Astrocyte (in vitro differentiated cells and primary cell): ENCODE measurements at regions not wholly inside any gene's neighbourhood (a gene's known extent, or its start where the extent isn't known, plus 50 kb on each side); places are given as distances from the start of the nearest gene placed in this dataset.

Experiments used
- DNase-seq: peaks from one replicate; pipeline ENCODE4 v3.0.0-alpha.2; 2010; ENCODE audit warnings: low read depth
- FAIRE-seq: peaks from 2 replicates; lab custom pipeline; 2011; peaks lifted over from hg19 to GRCh38; lab: Jason Lieb, UNC
- H2AFZ ChIP-seq: 2 replicates; pipeline ENCODE4 v1.6.0; 2012; ENCODE audit warnings: low read depth, low read length, inconsistent platforms
- H3K27ac ChIP-seq: 2 replicates; pipeline ENCODE4 v1.5.1; 2011; ENCODE audit warnings: low read depth, low read length, inconsistent platforms
- H3K27me3 ChIP-seq: 2 replicates; pipeline ENCODE4 v1.6.0; 2011; ENCODE audit warnings: low read length, inconsistent platforms; ENCODE audit not compliant: insufficient read depth
- H3K36me3 ChIP-seq: 2 replicates; pipeline ENCODE4 v1.5.1; 2011; ENCODE audit warnings: low read length, inconsistent platforms; ENCODE audit not compliant: insufficient read depth
- H3K4me1 ChIP-seq: 2 replicates; pipeline ENCODE4 v1.5.1; 2011; ENCODE audit warnings: low read length, inconsistent platforms; ENCODE audit not compliant: insufficient read depth
- H3K4me2 ChIP-seq: 2 replicates; pipeline ENCODE4 v1.6.0; 2012; ENCODE audit warnings: low read length, inconsistent platforms
- H3K4me3 ChIP-seq: 2 replicates; pipeline ENCODE4 v1.5.1; 2011; ENCODE audit warnings: low read depth, mild to moderate bottlenecking, low read length, inconsistent platforms; ENCODE audit not compliant: insufficient read depth
- H3K79me2 ChIP-seq: 2 replicates; pipeline ENCODE4 v1.6.0; 2012; ENCODE audit warnings: mild to moderate bottlenecking, low read length, inconsistent platforms; ENCODE audit not compliant: insufficient read depth
- H3K9ac ChIP-seq: 2 replicates; pipeline ENCODE4 v1.6.0; 2012; ENCODE audit warnings: mild to moderate bottlenecking, low read length, inconsistent platforms
- H3K9me3 ChIP-seq: 2 replicates; pipeline ENCODE4 v1.5.1; 2012; ENCODE audit warnings: low read depth, mild to moderate bottlenecking, low read length, inconsistent platforms; ENCODE audit not compliant: insufficient read depth
- H4K20me1 ChIP-seq: 2 replicates; pipeline ENCODE4 v1.6.0; 2012; ENCODE audit warnings: low read length, inconsistent platforms; ENCODE audit not compliant: insufficient read depth
- H3K27ac Mint-ChIP-seq: one replicate; pipeline ENCODE4 v1.8.0; 2021; ENCODE audit warnings: mild to moderate bottlenecking, mixed read lengths; ENCODE audit not compliant: unreplicated experiment
- H3K27me3 Mint-ChIP-seq: one replicate; pipeline ENCODE4 v1.8.0; 2021; ENCODE audit warnings: low read depth, mixed read lengths; ENCODE audit not compliant: unreplicated experiment
- H3K36me3 Mint-ChIP-seq: one replicate; pipeline ENCODE4 v1.8.0; 2021; ENCODE audit warnings: low read depth, mixed read lengths; ENCODE audit not compliant: unreplicated experiment
- H3K4me1 Mint-ChIP-seq: one replicate; pipeline ENCODE4 v1.8.0; 2021; ENCODE audit warnings: low read depth, mixed read lengths; ENCODE audit not compliant: unreplicated experiment
- H3K4me3 Mint-ChIP-seq: one replicate; pipeline ENCODE4 v1.8.0; 2021; ENCODE audit warnings: mild to moderate bottlenecking, moderate library complexity, mixed read lengths; ENCODE audit not compliant: unreplicated experiment
- H3K9me3 Mint-ChIP-seq: one replicate; pipeline ENCODE4 v1.8.0; 2021; ENCODE audit warnings: mild to moderate bottlenecking, mixed read lengths; ENCODE audit not compliant: unreplicated experiment
- EZH2 ChIP-seq: IDR thresholded peaks from 2 replicates; pipeline ENCODE4 v1.6.1; 2012; ENCODE audit warnings: mild to moderate bottlenecking, low read length, inconsistent platforms; ENCODE audit not compliant: insufficient read depth
- TF ChIP-seq, protein P1 (sequence below): IDR thresholded peaks from 2 replicates; pipeline ENCODE4 v1.5.1; 2011; ENCODE audit warnings: low read depth, mild to moderate bottlenecking, inconsistent platforms, low read length, moderate library complexity; ENCODE audit not compliant: insufficient read depth

DNA sequence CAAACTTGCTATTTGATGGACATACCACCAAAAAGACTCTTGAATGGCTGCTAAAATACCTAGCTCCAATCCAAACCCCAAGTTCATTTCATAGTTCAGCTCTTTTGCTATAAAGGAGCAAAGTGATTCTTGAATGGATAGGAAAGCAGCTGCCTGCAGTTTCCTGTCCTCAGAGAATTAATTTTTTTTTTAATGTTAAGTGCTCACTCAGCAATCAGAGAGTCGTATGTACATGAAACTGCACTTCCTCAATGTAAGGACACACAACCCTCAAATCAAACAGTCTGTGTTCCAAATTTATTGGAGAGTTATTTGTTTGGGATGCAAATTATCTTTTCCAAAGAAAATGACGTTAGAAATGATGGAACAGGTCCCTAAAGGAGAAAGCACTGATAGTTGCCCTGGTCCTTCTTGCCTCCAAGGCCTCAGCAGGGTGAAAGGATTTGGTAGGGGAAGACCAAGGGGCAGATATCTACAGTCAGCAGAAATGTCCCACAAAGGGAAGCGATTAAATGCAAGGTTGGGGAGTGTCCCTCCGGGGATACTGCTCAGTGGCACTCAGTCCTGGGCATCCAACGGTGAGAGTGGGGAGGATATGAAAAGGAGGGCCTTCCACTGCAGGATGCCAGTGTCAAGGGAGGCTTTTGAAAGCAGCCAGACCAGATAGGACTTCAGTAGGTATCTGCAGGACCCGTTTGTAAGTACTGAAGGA, 67.2 kb upstream of the RASGEF1B start:
- Mint-ChIP-seq H3K27ac (no peak overlapping the region), H3K36me3 (no peaks in the 10 kb centered on the region), H3K27me3 (no peaks in the 10 kb centered on the region), H3K4me3 (no peak overlapping the region), H3K9me3 (peaks cover 6% of the 10 kb centered on the region), H3K4me1 (peaks cover 4% of the 10 kb centered on the region)
- Histone ChIP-seq H2AFZ (no peak overlapping the region), H3K36me3 (no peaks in the 10 kb centered on the region), H3K79me2 (no peaks in the 10 kb centered on the region), H3K4me3 (no peak overlapping the region), H4K20me1 (no peaks in the 10 kb centered on the region), H3K27me3 (no peaks in the 10 kb centered on the region), H3K4me2 (no peak overlapping the region), H3K4me1 (no peaks in the 10 kb centered on the region), H3K27ac (no peak overlapping the region), H3K9ac (no peak overlapping the region), H3K9me3 (no peaks in the 10 kb centered on the region)
- TF ChIP-seq, protein P1, sequence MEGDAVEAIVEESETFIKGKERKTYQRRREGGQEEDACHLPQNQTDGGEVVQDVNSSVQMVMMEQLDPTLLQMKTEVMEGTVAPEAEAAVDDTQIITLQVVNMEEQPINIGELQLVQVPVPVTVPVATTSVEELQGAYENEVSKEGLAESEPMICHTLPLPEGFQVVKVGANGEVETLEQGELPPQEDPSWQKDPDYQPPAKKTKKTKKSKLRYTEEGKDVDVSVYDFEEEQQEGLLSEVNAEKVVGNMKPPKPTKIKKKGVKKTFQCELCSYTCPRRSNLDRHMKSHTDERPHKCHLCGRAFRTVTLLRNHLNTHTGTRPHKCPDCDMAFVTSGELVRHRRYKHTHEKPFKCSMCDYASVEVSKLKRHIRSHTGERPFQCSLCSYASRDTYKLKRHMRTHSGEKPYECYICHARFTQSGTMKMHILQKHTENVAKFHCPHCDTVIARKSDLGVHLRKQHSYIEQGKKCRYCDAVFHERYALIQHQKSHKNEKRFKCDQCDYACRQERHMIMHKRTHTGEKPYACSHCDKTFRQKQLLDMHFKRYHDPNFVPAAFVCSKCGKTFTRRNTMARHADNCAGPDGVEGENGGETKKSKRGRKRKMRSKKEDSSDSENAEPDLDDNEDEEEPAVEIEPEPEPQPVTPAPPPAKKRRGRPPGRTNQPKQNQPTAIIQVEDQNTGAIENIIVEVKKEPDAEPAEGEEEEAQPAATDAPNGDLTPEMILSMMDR: no peak
- no peak for TF ChIP-seq EZH2
- FAIRE-seq: no peak
- DNase-seq: no peak

DNA sequence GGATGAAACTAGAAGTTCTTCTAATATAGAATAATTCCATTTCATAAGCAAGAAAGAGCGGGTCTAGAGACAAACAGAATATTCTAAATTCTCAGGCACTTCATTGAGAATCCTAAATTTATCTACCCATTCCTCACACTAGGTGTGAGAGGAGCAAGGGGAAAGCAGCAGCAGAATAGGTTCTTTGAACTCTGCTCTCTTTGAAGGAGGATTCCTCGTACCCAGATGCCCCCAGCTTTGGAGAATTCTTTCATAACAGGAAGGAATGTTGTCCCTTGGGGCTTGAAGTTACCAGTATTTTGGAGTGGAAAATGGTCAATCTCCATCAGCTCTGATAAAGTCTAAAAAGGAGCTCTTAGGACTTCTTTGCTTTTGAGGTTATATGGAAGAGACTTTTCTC, 59.7 kb upstream of the RASGEF1B start:
- Mint-ChIP-seq H3K27me3 (peaks cover 2% of the 10 kb centered on the region), H3K4me1 (no peaks in the 10 kb centered on the region), H3K27ac (no peak overlapping the region), H3K9me3 (peaks cover 4% of the 10 kb centered on the region), H3K36me3 (no peaks in the 10 kb centered on the region), H3K4me3 (no peak overlapping the region)
- Histone ChIP-seq H3K79me2 (no peaks in the 10 kb centered on the region), H3K9ac (no peak overlapping the region), H3K36me3 (no peaks in the 10 kb centered on the region), H4K20me1 (no peaks in the 10 kb centered on the region), H3K9me3 (peaks cover 10% of the 10 kb centered on the region), H3K4me1 (no peaks in the 10 kb centered on the region), H3K4me3 (no peak overlapping the region), H3K27ac (no peak overlapping the region), H3K27me3 (no peaks in the 10 kb centered on the region), H3K4me2 (no peak overlapping the region), H2AFZ (no peak overlapping the region)
- TF ChIP-seq, protein P1: no peak
- TF ChIP-seq EZH2: no peak
- FAIRE-seq (no peak), DNase-seq (no peak)

DNA sequence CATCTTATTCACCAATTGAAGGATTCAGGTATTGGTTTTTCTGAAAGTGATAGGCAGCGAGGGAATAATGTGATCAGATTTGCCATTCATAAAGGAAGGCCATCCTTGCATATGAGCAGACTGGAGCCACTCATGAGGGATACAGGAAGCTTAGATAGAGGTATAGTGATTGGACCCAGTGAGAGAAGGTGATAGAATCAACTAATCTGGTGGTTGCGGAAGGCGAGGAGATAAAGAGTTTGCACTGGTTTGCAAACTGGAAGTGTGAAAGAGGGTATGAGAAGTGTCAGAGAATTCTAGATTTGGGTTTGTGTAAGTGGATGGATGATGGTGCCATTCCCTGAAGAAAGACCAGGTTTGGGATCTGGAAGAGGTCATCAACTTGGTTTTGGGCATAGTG, 57.3 kb upstream of the RASGEF1B start:
- no peaks in the 10 kb centered on the region for H3K36me3 Mint-ChIP-seq
- no peak overlapping the region for H3K27ac Mint-ChIP-seq
- no peak overlapping the region for H3K4me3 ChIP-seq
- H3K79me2 ChIP-seq: no peaks in the 10 kb centered on the region
- no peak overlapping the region for H3K4me3 Mint-ChIP-seq
- H2AFZ ChIP-seq: no peak overlapping the region
- DNase-seq (no peak), FAIRE-seq (no peak)
- H4K20me1 ChIP-seq: no peaks in the 10 kb centered on the region
- H3K27me3 ChIP-seq: no peaks in the 10 kb centered on the region
- H3K27me3 Mint-ChIP-seq: peaks cover 2% of the 10 kb centered on the region
- no peaks in the 10 kb centered on the region for H3K4me1 ChIP-seq
- H3K9me3 ChIP-seq: peaks cover 10% of the 10 kb centered on the region
- H3K4me1 Mint-ChIP-seq: no peaks in the 10 kb centered on the region
- H3K27ac ChIP-seq: no peak overlapping the region
- H3K4me2 ChIP-seq: no peak overlapping the region
- no peaks in the 10 kb centered on the region for H3K36me3 ChIP-seq
- no peak overlapping the region for H3K9ac ChIP-seq
- H3K9me3 Mint-ChIP-seq: peaks cover 4% of the 10 kb centered on the region
- no peak for TF ChIP-seq EZH2
- TF ChIP-seq, protein P1: no peak
